ENCODE measurements at regions not wholly inside any gene's neighbourhood (a gene's known extent, or its start where the extent isn't known, plus 50 kb on each side); places are given as distances from the start of the nearest gene placed in this dataset.

DNA sequence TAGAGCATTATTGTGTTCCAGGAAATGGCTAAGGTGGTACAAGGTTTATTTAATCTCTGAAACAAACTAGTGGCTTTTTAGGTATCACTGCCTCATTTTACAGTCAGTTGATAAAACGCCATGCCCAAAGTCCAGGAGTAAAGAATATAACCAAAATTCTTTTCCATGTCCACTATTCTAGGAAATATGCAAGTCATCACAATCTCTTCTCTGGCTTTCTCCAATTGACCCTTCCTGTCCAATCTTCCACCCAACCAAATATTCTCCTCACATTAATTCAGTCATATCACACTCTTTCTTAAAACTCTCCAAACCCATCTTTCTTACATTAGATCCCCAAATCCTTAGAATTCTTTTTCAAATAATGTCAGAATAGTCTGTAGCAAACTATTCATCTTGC lies 1110.0 kb upstream of the CDH8 start:
- TF ChIP-seq NBN (IDR thresholded peaks at IDR 0.05) (no peak), SUZ12 (IDR thresholded peaks at IDR 0.05; ENCODE audit: unreplicated experiment) (no peak), ZNF274 (IDR thresholded peaks at IDR 0.05; ENCODE audit: insufficient read depth, insufficient read length) (no peak), MTA2 (IDR thresholded peaks at IDR 0.05; ENCODE audit: low read depth) (no peak), RELA (IDR thresholded peaks at IDR 0.05; ENCODE audit: borderline replicate concordance, partially characterized antibody) (no peak)
